HepG2 (cell line): ENCODE measurements at regions not wholly inside any gene's neighbourhood (a gene's known extent, or its start where the extent isn't known, plus 50 kb on each side); places are given as distances from the start of the nearest gene placed in this dataset.

ENCODE experiments used
- CBFB ChIP-seq: sonication (generic); formaldehyde crosslinking; IDR thresholded peaks from 2 replicates; pipeline ENCODE4 v1.4.0; 2020; ENCODE audit warnings: missing genetic modification reagents
- JDP2 ChIP-seq: sonication (generic); formaldehyde crosslinking; IDR thresholded peaks from 2 replicates; pipeline ENCODE4 v1.8.1; 2022; ENCODE audit warnings: missing genetic modification reagents, borderline replicate concordance
- REXO4 ChIP-seq: sonication (generic); formaldehyde crosslinking; IDR thresholded peaks from 2 replicates; pipeline ENCODE4 v1.8.0; 2022; ENCODE audit warnings: missing genetic modification reagents, mild to moderate bottlenecking, borderline replicate concordance
- ZKSCAN5 ChIP-seq: sonication (generic); formaldehyde crosslinking; IDR thresholded peaks from 2 replicates; pipeline ENCODE4 v1.5.1; 2020; ENCODE audit warnings: mild to moderate bottlenecking, missing genetic modification reagents

DNA sequence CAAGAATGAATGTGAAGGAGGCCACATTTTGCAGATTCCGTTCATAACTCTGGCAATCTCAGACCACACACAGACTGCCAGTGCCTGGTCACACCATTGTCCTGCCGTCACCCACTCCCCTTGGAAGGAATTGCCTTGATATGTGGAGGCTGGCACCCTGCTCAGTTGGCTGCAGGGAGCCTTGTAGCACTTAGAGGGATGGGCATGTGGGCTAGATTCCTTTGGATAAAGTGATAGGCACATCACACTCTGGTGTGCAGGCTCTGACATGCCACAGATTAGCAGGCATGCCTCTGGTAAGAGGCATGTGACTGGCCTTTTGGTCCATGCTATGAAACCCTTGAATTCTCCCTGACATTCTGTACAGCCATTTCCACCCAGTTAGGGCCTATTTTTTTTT lies 254.6 kb upstream of the PIK3R1 start:
- TF ChIP-seq CBFB, result no peak
- no peak for TF ChIP-seq REXO4 (CRISPR knock-in tag)
- no peak for TF ChIP-seq ZKSCAN5 (CRISPR knock-in tag)
- TF ChIP-seq JDP2, result no peak
